ENCODE measurements at regions not wholly inside any gene's neighbourhood (a gene's known extent, or its start where the extent isn't known, plus 50 kb on each side); places are given as distances from the start of the nearest gene placed in this dataset.
"Not testable (repeated sequence)": the region's sequence is repeated elsewhere in the genome, so short reads cannot be mapped to it uniquely, and the experiment has no call there.

- TF ChIP-seq CTCF (IDR thresholded peaks at IDR 0.05); POLR2A (IDR thresholded peaks at IDR 0.05; ENCODE audit: low read depth): not testable (repeated sequence)
Observed at GRCh38 chr6:82549480-82549879, 185.9 kb downstream of the TPBG start.

Measured in esophagus muscularis mucosa (tissue), 3 donors.